Calu3 (cell line): ENCODE measurements at regions not wholly inside any gene's neighbourhood (a gene's known extent, or its start where the extent isn't known, plus 50 kb on each side); places are given as distances from the start of the nearest gene placed in this dataset.

ENCODE experiments used
- BruUV-seq: library from RNA; stranded (reverse); fragments of 400-500 nt; replicated peaks from 2 replicates; lab custom pipeline; 2021; lab: Mats Ljungman, UMichigan
- CTCF ChIA-PET: fragments of 300-600 bp; sonication (Branson Sonifier 250); formaldehyde crosslinking; loops from one replicate; lab custom pipeline; 2022; ENCODE audit warnings: antibody characterized with exemption; lab: Charles Lee
- DNase-seq: peaks from one replicate; pipeline ENCODE4 v3.0.0; 2022
- H3K27ac Mint-ChIP-seq: one replicate; pipeline ENCODE4 v1.8.0; 2022; ENCODE audit warnings: mixed read lengths; ENCODE audit not compliant: unreplicated experiment
- H3K27me3 Mint-ChIP-seq: one replicate; pipeline ENCODE4 v1.8.0; 2022; ENCODE audit warnings: mixed read lengths; ENCODE audit not compliant: unreplicated experiment
- H3K36me3 Mint-ChIP-seq: one replicate; pipeline ENCODE4 v1.8.0; 2022; ENCODE audit warnings: mild to moderate bottlenecking, moderate library complexity, mixed read lengths; ENCODE audit not compliant: insufficient read depth, unreplicated experiment
- H3K4me1 Mint-ChIP-seq: one replicate; pipeline ENCODE4 v1.8.0; 2022; ENCODE audit warnings: mild to moderate bottlenecking, low read depth, mixed read lengths; ENCODE audit not compliant: unreplicated experiment
- H3K4me3 Mint-ChIP-seq: one replicate; pipeline ENCODE4 v1.8.0; 2022; ENCODE audit warnings: mild to moderate bottlenecking, low read depth, moderate library complexity, mixed read lengths; ENCODE audit not compliant: unreplicated experiment
- H3K9me3 Mint-ChIP-seq: one replicate; pipeline ENCODE4 v1.8.0; 2022; ENCODE audit warnings: low read depth, mixed read lengths; ENCODE audit not compliant: unreplicated experiment
- CTCF ChIP-seq: fragments of 200-600 bp; IDR thresholded peaks from one replicate; pipeline ENCODE4 v1.8.0; 2022; ENCODE audit warnings: antibody characterized with exemption; ENCODE audit not compliant: unreplicated experiment
- intact Hi-C: fragments of 100-400 bp; cut with micrococcal nuclease; formaldehyde crosslinking; loops from one replicate; pipeline ENCODE4 v1.10.0; 2022; ENCODE audit not compliant: unreplicated experiment

DNA sequence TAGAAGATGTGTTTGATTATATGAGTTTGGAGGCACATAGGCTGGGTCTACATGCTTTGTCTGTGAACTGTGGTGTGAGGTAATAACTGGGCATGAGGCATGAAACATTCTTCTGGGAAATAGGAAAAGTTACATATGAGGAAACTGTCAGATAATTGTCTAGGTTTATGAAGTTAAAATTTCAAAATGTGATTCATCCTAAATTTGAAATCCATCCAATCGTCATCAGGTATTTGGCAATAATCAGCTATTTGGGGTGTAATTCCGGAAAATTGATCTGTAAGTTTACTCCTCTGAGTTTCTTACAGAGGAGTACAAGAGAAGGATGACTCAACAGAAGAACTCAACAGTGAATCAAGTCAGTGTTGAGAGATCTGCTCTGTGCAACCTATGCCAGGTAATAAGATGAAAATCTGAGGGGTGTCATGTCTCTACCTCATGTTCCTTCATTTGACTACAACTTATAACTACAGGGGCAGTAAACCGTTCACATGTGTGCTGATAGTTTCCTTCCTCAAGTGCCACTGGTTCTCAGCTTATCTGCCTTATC, 1171.6 kb upstream of the CDH18 start:
- Mint-ChIP-seq H3K27me3 (no peaks in the 10 kb centered on the region), H3K9me3 (no peaks in the 10 kb centered on the region), H3K4me1 (peaks cover 21% of the 10 kb centered on the region), H3K36me3 (peaks cover 4% of the 10 kb centered on the region), H3K27ac (peak overlapping the region; percentile 46), H3K4me3 (no peak overlapping the region)
- no TSS peak for BruUV-seq
- intact Hi-C loops, result loop anchor here (10.0 kb wide), 1 partner anchor 185 kb away; no protein-coding TSS in a partner anchor
- no peak for TF ChIP-seq CTCF
- CTCF ChIA-PET, result no interaction called here
- no peak for DNase-seq

GRCh38 chr5:21154526-21154925, 1166.5 kb upstream of the CDH18 start:
- intact Hi-C loops, result loop anchor here (10.0 kb wide), 1 partner anchor 180 kb away; no protein-coding TSS in a partner anchor

DNA sequence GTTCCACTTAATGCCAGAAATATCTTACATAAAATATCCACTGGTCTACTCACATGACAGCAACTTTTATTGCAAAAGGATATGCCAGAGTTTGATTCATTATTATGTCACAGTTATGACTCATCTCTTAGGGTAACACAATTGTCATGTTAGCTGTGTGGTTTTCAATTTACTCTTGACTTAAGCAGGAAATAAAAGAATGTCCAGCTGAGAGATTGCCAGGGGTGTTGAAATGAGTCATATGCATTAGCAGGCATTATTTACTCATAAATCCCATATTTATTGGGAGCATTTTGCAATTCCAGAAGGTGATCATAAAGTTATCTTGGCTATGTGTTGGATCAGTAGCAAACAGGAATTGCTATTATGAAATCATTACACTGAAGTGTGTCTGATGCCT, 1164.6 kb upstream of the CDH18 start:
- intact Hi-C loops, result loop anchor here (10.0 kb wide), 1 partner anchor 178 kb away; no protein-coding TSS in a partner anchor
- no peaks in the 10 kb centered on the region for H3K27me3 Mint-ChIP-seq
- H3K36me3 Mint-ChIP-seq, result no peaks in the 10 kb centered on the region
- no peak for TF ChIP-seq CTCF
- no peak overlapping the region for H3K27ac Mint-ChIP-seq
- peak; percentile 26 for DNase-seq
- CTCF ChIA-PET, result interaction anchor here (0.6 kb wide), 1 partner anchor 1544 kb away, joined by 3 read pairs; no protein-coding TSS in a partner anchor
- H3K4me3 Mint-ChIP-seq, result no peak overlapping the region
- BruUV-seq, result no TSS peak
- no peaks in the 10 kb centered on the region for H3K9me3 Mint-ChIP-seq
- peaks cover 21% of the 10 kb centered on the region for H3K4me1 Mint-ChIP-seq

More at GRCh38 chr5:21154526-21154925, 1166.5 kb upstream of the CDH18 start:
- Mint-ChIP-seq H3K4me1 (peaks cover 27% of the 10 kb centered on the region), H3K27me3 (no peaks in the 10 kb centered on the region), H3K27ac (no peak overlapping the region), H3K4me3 (no peak overlapping the region), H3K36me3 (peaks cover 4% of the 10 kb centered on the region), H3K9me3 (no peaks in the 10 kb centered on the region)
- CTCF ChIA-PET, result no interaction called here
- BruUV-seq, result no TSS peak
- peak; percentile 16 for DNase-seq
- no peak for TF ChIP-seq CTCF

- Mint-ChIP-seq H3K27ac (no peak overlapping the region), H3K4me3 (no peak overlapping the region), H3K36me3 (no peaks in the 10 kb centered on the region), H3K9me3 (no peaks in the 10 kb centered on the region), H3K27me3 (no peaks in the 10 kb centered on the region), H3K4me1 (peaks cover 7% of the 10 kb centered on the region)
- BruUV-seq, result no TSS peak
- DNase-seq, result no peak
- TF ChIP-seq CTCF, result no peak
- intact Hi-C loops, result no loop called here
- CTCF ChIA-PET, result no interaction called here
These were observed 1157.4 kb upstream of the CDH18 start for GRCh38 chr5:21145376-21145775.
